Psoas muscle (tissue), 7 donors: ENCODE measurements at regions not wholly inside any gene's neighbourhood (a gene's known extent, or its start where the extent isn't known, plus 50 kb on each side); places are given as distances from the start of the nearest gene placed in this dataset.

ENCODE experiments used
- ATAC-seq, 4 donors: fragments of 200-7000 bp; cut with Tn5 transposase; one replicate each; pipeline ENCODE4 v1.9.1; 2020; ENCODE audit warnings: moderate library complexity in 3 of 4, mild to moderate bottlenecking in 2 of 4
- DNase-seq, 2 donors: peaks; one replicate each; pipeline ENCODE4 v3.0.0-alpha.2; 2020
- H3K27ac ChIP-seq: fragments of 200-600 bp; one replicate; pipeline ENCODE4 v1.8.0; 2022
- H3K27me3 ChIP-seq, 3 donors: fragments of 200-600 bp in 1 of 3; one replicate each; pipeline versions ENCODE4 v1.6.1 to v1.8.0; 2013 to 2022; ENCODE audit warnings: low read length in 2 of 3, mild to moderate bottlenecking in 2 of 3, moderate library complexity in 1 of 3; ENCODE audit not compliant: insufficient read depth in 3 of 3
- H3K36me3 ChIP-seq, 2 donors: fragments of 200-600 bp in 1 of 2; one replicate each; pipeline versions ENCODE4 v1.6.1 to v1.8.0; 2013 to 2022; ENCODE audit warnings: low read depth in 1 of 2, mild to moderate bottlenecking in 1 of 2, moderate library complexity in 1 of 2; ENCODE audit not compliant: insufficient read depth in 1 of 2
- H3K4me1 ChIP-seq: fragments of 200-600 bp; one replicate; pipeline ENCODE4 v1.8.0; 2022
- H3K4me3 ChIP-seq: fragments of 200-600 bp; one replicate; pipeline ENCODE4 v1.8.0; 2022; ENCODE audit warnings: mild to moderate bottlenecking
- H3K9me3 ChIP-seq: fragments of 200-600 bp; one replicate; pipeline ENCODE4 v1.8.0; 2022
- CTCF ChIP-seq: fragments of 200-600 bp; IDR thresholded peaks from one replicate; pipeline ENCODE4 v1.8.0; 2022; ENCODE audit warnings: antibody characterized with exemption
- WGBS, 3 donors: extraction: QIAGEN DNeasy Blood & Tissue Kit; methylation state at CpG; one replicate each; pipeline versions ENCODE4 v1.1.6 to v1.1.7; 2013; 5-methylcytosine and 5-hydroxymethylcytosine counted together
- intact Hi-C, 2 donors: fragments of 100-400 bp; cut with DNase I; formaldehyde crosslinking; loops; one replicate each; pipeline versions ENCODE4 v1.11.0 to v1.14.2; 2022
- donor health status: healthy with polysubstance abuse.
- donor health status: DM: no; HTN: no; CAD: no; lungs with moderate emphysema.
- donor health status: Bipolar disorder and iron deficiency.
- donor health status: healthy.
- donor health status: DM: yes; HTN: yes; CAD: no.
- donor health status: DM: no; HTN: no; CAD: no.
- donor health status: DM: yes; HTN: yes; CAD: no.

- H3K4me1 ChIP-seq, result no peaks in the 10 kb centered on the region
- H3K27ac ChIP-seq, result no peak overlapping the region
- DNase-seq (no peak), ATAC-seq (no peak)
- H3K4me3 ChIP-seq, result no peak overlapping the region
- no peaks in the 10 kb centered on the region for H3K36me3 ChIP-seq
- H3K27me3 ChIP-seq, result no peaks in the 10 kb centered on the region
- intact Hi-C loops, result no loop called here
- TF ChIP-seq CTCF, result no peak
- WGBS, 3 donors, result 68 to 82% (median 75%) methylated on average over 3 of the region's 3 CpGs
- H3K9me3 ChIP-seq, result no peaks in the 10 kb centered on the region
Measured at GRCh38 chr2:82852787-82853186, 1606.3 kb downstream of the SUCLG1 start.

GRCh38 chr2:82848285-82848684 lies 1610.8 kb downstream of the SUCLG1 start:
- no peaks in the 10 kb centered on the region for H3K9me3 ChIP-seq
- H3K4me3 ChIP-seq, result no peak overlapping the region
- H3K36me3 ChIP-seq, result no peaks in the 10 kb centered on the region
- ATAC-seq (no peak), DNase-seq (no peak)
- H3K4me1 ChIP-seq, result no peaks in the 10 kb centered on the region
- intact Hi-C loops, result no loop called here
- H3K27ac ChIP-seq, result no peak overlapping the region
- H3K27me3 ChIP-seq, result no peaks in the 10 kb centered on the region
- no peak for TF ChIP-seq CTCF
- WGBS, 3 donors, result 82 to 91% (median 85%) methylated on average over 10 of the region's 10 CpGs

DNA sequence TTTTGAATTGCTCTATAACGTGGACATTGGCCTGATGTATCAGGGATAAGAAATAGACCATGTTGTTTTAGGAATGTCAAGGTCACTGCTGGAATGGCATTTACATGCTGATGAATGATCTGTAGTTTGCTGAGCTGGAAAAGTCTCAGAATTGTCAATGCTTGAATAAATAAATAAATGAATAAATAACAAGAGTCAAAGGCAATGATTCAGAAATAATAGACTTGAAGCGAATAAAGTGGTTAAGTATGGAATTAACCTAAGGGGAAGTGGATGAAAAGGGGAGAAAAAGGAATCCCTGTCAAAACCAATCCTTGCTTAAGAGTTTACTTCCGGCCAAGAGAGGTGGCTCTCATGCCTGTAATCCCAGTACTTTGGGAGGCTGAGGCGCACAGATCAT lies 1620.0 kb downstream of the SUCLG1 start:
- no peaks in the 10 kb centered on the region for H3K4me1 ChIP-seq
- intact Hi-C loops, result no loop called here
- 82 to 84% (median 82%) methylated on average over 4 of the region's 4 CpGs for WGBS, 3 donors
- H3K27ac ChIP-seq, result no peak overlapping the region
- ATAC-seq (no peak), DNase-seq (no peak)
- no peaks in the 10 kb centered on the region for H3K9me3 ChIP-seq
- no peaks in the 10 kb centered on the region for H3K27me3 ChIP-seq
- TF ChIP-seq CTCF, result no peak
- H3K4me3 ChIP-seq, result no peak overlapping the region
- H3K36me3 ChIP-seq, result no peaks in the 10 kb centered on the region

GRCh38 chr2:82837588-82838304 lies 1621.3 kb downstream of the SUCLG1 start:
- intact Hi-C loops, result no loop called here
- no peak for ATAC-seq
- no peak for DNase-seq
- Histone ChIP-seq H3K36me3 (no peaks in the 10 kb centered on the region), H3K27ac (no peak overlapping the region), H3K9me3 (no peaks in the 10 kb centered on the region), H3K4me1 (no peaks in the 10 kb centered on the region), H3K4me3 (no peak overlapping the region), H3K27me3 (no peaks in the 10 kb centered on the region)
- TF ChIP-seq CTCF, result no peak
- 78 to 90% (median 81%) methylated on average over 3 of the region's 3 CpGs for WGBS, 3 donors

DNA sequence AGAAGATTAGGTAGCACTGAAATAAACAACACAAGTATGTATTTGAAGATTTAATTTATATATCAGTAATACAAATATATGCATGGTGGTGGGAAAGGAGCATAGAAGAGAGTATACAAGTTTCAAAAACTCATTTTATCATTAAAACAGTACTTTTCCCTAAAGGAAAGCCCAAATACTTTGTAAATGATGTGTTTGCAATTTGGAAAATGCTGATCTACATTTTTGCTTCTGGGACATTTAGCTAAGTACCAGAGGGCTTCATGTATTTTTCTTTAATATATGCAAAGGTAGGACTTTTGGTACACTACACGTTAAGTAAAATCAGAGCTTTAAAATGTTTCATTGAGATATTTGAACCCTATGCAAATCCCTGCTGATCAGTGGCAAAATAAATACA lies 1624.2 kb downstream of the SUCLG1 start:
- no peak for TF ChIP-seq CTCF
- Histone ChIP-seq H3K9me3 (no peaks in the 10 kb centered on the region), H3K4me1 (no peaks in the 10 kb centered on the region), H3K4me3 (no peak overlapping the region), H3K36me3 (no peaks in the 10 kb centered on the region), H3K27ac (no peak overlapping the region), H3K27me3 (no peaks in the 10 kb centered on the region)
- 70 to 85% (median 83%) methylated on average over 1 of the region's 1 CpG for WGBS, 3 donors
- no peak for ATAC-seq
- intact Hi-C loops, result no loop called here
- DNase-seq, result no peak
